Astrocyte (in vitro differentiated cells and primary cell): ENCODE measurements at regions not wholly inside any gene's neighbourhood (a gene's known extent, or its start where the extent isn't known, plus 50 kb on each side); places are given as distances from the start of the nearest gene placed in this dataset.
A peak's percentile ranks its signal among the peaks of the same experiment; 100 is the strongest.

Experiments
- DNase-seq: peaks from one replicate; pipeline ENCODE4 v3.0.0-alpha.2; 2010; ENCODE audit warnings: low read depth
- FAIRE-seq: peaks from 2 replicates; lab custom pipeline; 2011; peaks lifted over from hg19 to GRCh38; lab: Jason Lieb, UNC
- H2AFZ ChIP-seq: 2 replicates; pipeline ENCODE4 v1.6.0; 2012; ENCODE audit warnings: low read depth, low read length, inconsistent platforms
- H3K27ac ChIP-seq: 2 replicates; pipeline ENCODE4 v1.5.1; 2011; ENCODE audit warnings: low read depth, low read length, inconsistent platforms
- H3K27me3 ChIP-seq: 2 replicates; pipeline ENCODE4 v1.6.0; 2011; ENCODE audit warnings: low read length, inconsistent platforms; ENCODE audit not compliant: insufficient read depth
- H3K36me3 ChIP-seq: 2 replicates; pipeline ENCODE4 v1.5.1; 2011; ENCODE audit warnings: low read length, inconsistent platforms; ENCODE audit not compliant: insufficient read depth
- H3K4me1 ChIP-seq: 2 replicates; pipeline ENCODE4 v1.5.1; 2011; ENCODE audit warnings: low read length, inconsistent platforms; ENCODE audit not compliant: insufficient read depth
- H3K4me2 ChIP-seq: 2 replicates; pipeline ENCODE4 v1.6.0; 2012; ENCODE audit warnings: low read length, inconsistent platforms
- H3K4me3 ChIP-seq: 2 replicates; pipeline ENCODE4 v1.5.1; 2011; ENCODE audit warnings: low read depth, mild to moderate bottlenecking, low read length, inconsistent platforms; ENCODE audit not compliant: insufficient read depth
- H3K79me2 ChIP-seq: 2 replicates; pipeline ENCODE4 v1.6.0; 2012; ENCODE audit warnings: mild to moderate bottlenecking, low read length, inconsistent platforms; ENCODE audit not compliant: insufficient read depth
- H3K9ac ChIP-seq: 2 replicates; pipeline ENCODE4 v1.6.0; 2012; ENCODE audit warnings: mild to moderate bottlenecking, low read length, inconsistent platforms
- H3K9me3 ChIP-seq: 2 replicates; pipeline ENCODE4 v1.5.1; 2012; ENCODE audit warnings: low read depth, mild to moderate bottlenecking, low read length, inconsistent platforms; ENCODE audit not compliant: insufficient read depth
- H4K20me1 ChIP-seq: 2 replicates; pipeline ENCODE4 v1.6.0; 2012; ENCODE audit warnings: low read length, inconsistent platforms; ENCODE audit not compliant: insufficient read depth
- H3K27ac Mint-ChIP-seq: one replicate; pipeline ENCODE4 v1.8.0; 2021; ENCODE audit warnings: mild to moderate bottlenecking, mixed read lengths; ENCODE audit not compliant: unreplicated experiment
- H3K27me3 Mint-ChIP-seq: one replicate; pipeline ENCODE4 v1.8.0; 2021; ENCODE audit warnings: low read depth, mixed read lengths; ENCODE audit not compliant: unreplicated experiment
- H3K36me3 Mint-ChIP-seq: one replicate; pipeline ENCODE4 v1.8.0; 2021; ENCODE audit warnings: low read depth, mixed read lengths; ENCODE audit not compliant: unreplicated experiment
- H3K4me1 Mint-ChIP-seq: one replicate; pipeline ENCODE4 v1.8.0; 2021; ENCODE audit warnings: low read depth, mixed read lengths; ENCODE audit not compliant: unreplicated experiment
- H3K4me3 Mint-ChIP-seq: one replicate; pipeline ENCODE4 v1.8.0; 2021; ENCODE audit warnings: mild to moderate bottlenecking, moderate library complexity, mixed read lengths; ENCODE audit not compliant: unreplicated experiment
- H3K9me3 Mint-ChIP-seq: one replicate; pipeline ENCODE4 v1.8.0; 2021; ENCODE audit warnings: mild to moderate bottlenecking, mixed read lengths; ENCODE audit not compliant: unreplicated experiment
- CTCF ChIP-seq: IDR thresholded peaks from 2 replicates; pipeline ENCODE4 v1.5.1; 2011; ENCODE audit warnings: low read depth, mild to moderate bottlenecking, inconsistent platforms, low read length, moderate library complexity; ENCODE audit not compliant: insufficient read depth
- EZH2 ChIP-seq: IDR thresholded peaks from 2 replicates; pipeline ENCODE4 v1.6.1; 2012; ENCODE audit warnings: mild to moderate bottlenecking, low read length, inconsistent platforms; ENCODE audit not compliant: insufficient read depth

GRCh38 chr9:82511626-82512025 lies 523.1 kb downstream of the SPATA31D1 start:
- Histone ChIP-seq H3K4me1 (peaks cover 9% of the 10 kb centered on the region), H3K4me3 (no peak overlapping the region), H4K20me1 (no peaks in the 10 kb centered on the region), H3K36me3 (no peaks in the 10 kb centered on the region), H3K27me3 (no peaks in the 10 kb centered on the region), H3K27ac (no peak overlapping the region), H2AFZ (no peak overlapping the region), H3K79me2 (no peaks in the 10 kb centered on the region), H3K9ac (no peak overlapping the region), H3K4me2 (no peak overlapping the region), H3K9me3 (no peaks in the 10 kb centered on the region)
- FAIRE-seq: no peak
- Mint-ChIP-seq H3K27me3 (peaks cover 6% of the 10 kb centered on the region), H3K9me3 (peaks cover 2% of the 10 kb centered on the region), H3K27ac (no peak overlapping the region), H3K36me3 (no peaks in the 10 kb centered on the region), H3K4me3 (no peak overlapping the region), H3K4me1 (no peaks in the 10 kb centered on the region)
- DNase-seq: no peak
- TF ChIP-seq EZH2: no peak
- TF ChIP-seq CTCF: no peak

GRCh38 chr9:82512728-82513127 lies 524.2 kb downstream of the SPATA31D1 start:
- Histone ChIP-seq H2AFZ (no peak overlapping the region), H3K9me3 (no peaks in the 10 kb centered on the region), H4K20me1 (no peaks in the 10 kb centered on the region), H3K4me1 (peaks cover 9% of the 10 kb centered on the region), H3K79me2 (no peaks in the 10 kb centered on the region), H3K4me3 (no peak overlapping the region), H3K27ac (peak overlapping the region; percentile 50), H3K9ac (no peak overlapping the region), H3K27me3 (no peaks in the 10 kb centered on the region), H3K4me2 (peak overlapping the region; percentile 37), H3K36me3 (no peaks in the 10 kb centered on the region)
- H3K27me3 Mint-ChIP-seq: peaks cover 6% of the 10 kb centered on the region
- H3K9me3 Mint-ChIP-seq: no peaks in the 10 kb centered on the region
- no peak overlapping the region for H3K27ac Mint-ChIP-seq
- no peaks in the 10 kb centered on the region for H3K4me1 Mint-ChIP-seq
- TF ChIP-seq CTCF: no peak
- TF ChIP-seq EZH2: no peak
- DNase-seq (peak; percentile 18), FAIRE-seq (no peak)
- no peaks in the 10 kb centered on the region for H3K36me3 Mint-ChIP-seq
- H3K4me3 Mint-ChIP-seq: no peak overlapping the region

GRCh38 chr9:82513242-82513751 lies 524.7 kb downstream of the SPATA31D1 start:
- Histone ChIP-seq H3K4me2 (peak overlapping the region; percentile 37), H2AFZ (peak overlapping the region; percentile 49), H3K27me3 (no peaks in the 10 kb centered on the region), H3K9ac (no peak overlapping the region), H3K4me1 (peaks cover 9% of the 10 kb centered on the region), H3K9me3 (no peaks in the 10 kb centered on the region), H3K27ac (peak overlapping the region; percentile 50), H3K36me3 (no peaks in the 10 kb centered on the region), H3K4me3 (no peak overlapping the region), H3K79me2 (no peaks in the 10 kb centered on the region), H4K20me1 (no peaks in the 10 kb centered on the region)
- Mint-ChIP-seq H3K27me3 (peaks cover 6% of the 10 kb centered on the region), H3K36me3 (no peaks in the 10 kb centered on the region), H3K4me1 (no peaks in the 10 kb centered on the region), H3K9me3 (no peaks in the 10 kb centered on the region), H3K4me3 (no peak overlapping the region), H3K27ac (no peak overlapping the region)
- peak; percentile 89 for DNase-seq
- no peak for TF ChIP-seq CTCF
- TF ChIP-seq EZH2: no peak
- no peak for FAIRE-seq
